Effector memory CD8-positive, alpha-beta T cell (primary cell): ENCODE measurements at regions not wholly inside any gene's neighbourhood (a gene's known extent, or its start where the extent isn't known, plus 50 kb on each side); places are given as distances from the start of the nearest gene placed in this dataset.

Source experiments
- ATAC-seq: fragments of 150-1000 bp; cut with Tn5 transposase; replicated peaks from 2 replicates; pipeline ENCODE4 v1.10.0; 2021; ENCODE audit warnings: mild to moderate bottlenecking, moderate library complexity
- DNase-seq, 3 experiments: peaks; one replicate each; pipeline ENCODE4 v3.0.0; 2021
- H3K27ac Mint-ChIP-seq, 2 donors: one replicate each; pipeline ENCODE4 v1.8.0; 2022; ENCODE audit warnings: mild to moderate bottlenecking in 2 of 2, mixed read lengths in 2 of 2, moderate library complexity in 2 of 2
- H3K27me3 Mint-ChIP-seq, 2 donors: one replicate each; pipeline ENCODE4 v1.8.0; 2022; ENCODE audit warnings: mixed read lengths in 2 of 2
- H3K36me3 Mint-ChIP-seq: one replicate; pipeline ENCODE4 v1.8.0; 2022; ENCODE audit warnings: mild to moderate bottlenecking, moderate library complexity, mixed read lengths; ENCODE audit not compliant: insufficient read depth
- H3K4me1 Mint-ChIP-seq, 2 donors: one replicate each; pipeline ENCODE4 v1.8.0; 2022; ENCODE audit warnings: low read depth in 2 of 2, mixed read lengths in 2 of 2
- H3K4me3 Mint-ChIP-seq, 2 donors: one replicate each; pipeline ENCODE4 v1.8.0; 2022; ENCODE audit warnings: mild to moderate bottlenecking in 2 of 2, mixed read lengths in 2 of 2, moderate library complexity in 2 of 2
- H3K9me3 Mint-ChIP-seq, 2 donors: one replicate each; pipeline ENCODE4 v1.8.0; 2022; ENCODE audit warnings: mixed read lengths in 2 of 2

- Mint-ChIP-seq H3K27me3 (no peaks in the 10 kb centered on the region), H3K4me1 (no peaks in the 10 kb centered on the region), H3K9me3 (peaks cover 11 to 33% of the 10 kb centered on the region in 2 donors), H3K4me3 (no peak overlapping the region), H3K36me3 (no peaks in the 10 kb centered on the region), H3K27ac (no peak overlapping the region)
- ATAC-seq (no peak), DNase-seq (no peak)
Observed at GRCh38 chr1:82299056-82299455, 498.3 kb downstream of the ADGRL2 start.

GRCh38 chr1:82297139-82297896, 496.6 kb downstream of the ADGRL2 start:
- DNase-seq, result no peak
- no peaks in the 10 kb centered on the region for H3K36me3 Mint-ChIP-seq
- no peak for ATAC-seq
- H3K27ac Mint-ChIP-seq, result no peak overlapping the region
- peaks cover 11 to 27% of the 10 kb centered on the region in 2 donors for H3K9me3 Mint-ChIP-seq
- no peaks in the 10 kb centered on the region for H3K27me3 Mint-ChIP-seq
- no peak overlapping the region for H3K4me3 Mint-ChIP-seq
- H3K4me1 Mint-ChIP-seq, result no peaks in the 10 kb centered on the region

- Mint-ChIP-seq H3K4me3 (no peak overlapping the region), H3K9me3 (peaks cover 4 to 9% of the 10 kb centered on the region in 2 donors), H3K4me1 (no peaks in the 10 kb centered on the region), H3K27me3 (no peaks in the 10 kb centered on the region), H3K36me3 (no peaks in the 10 kb centered on the region), H3K27ac (no peak overlapping the region)
- ATAC-seq (no peak), DNase-seq (no peak)
Observed at GRCh38 chr1:82287556-82287955, 486.8 kb downstream of the ADGRL2 start.

- Mint-ChIP-seq H3K27me3 (no peaks in the 10 kb centered on the region), H3K4me3 (no peak overlapping the region), H3K4me1 (no peaks in the 10 kb centered on the region), H3K9me3 (peaks cover 8 to 11% of the 10 kb centered on the region in 2 donors), H3K36me3 (no peaks in the 10 kb centered on the region), H3K27ac (no peak overlapping the region)
- ATAC-seq (no peak), DNase-seq (no peak)
Observed at GRCh38 chr1:82284213-82284612, 483.5 kb downstream of the ADGRL2 start.

GRCh38 chr1:82279241-82279640, 478.5 kb downstream of the ADGRL2 start:
- no peak overlapping the region for H3K4me3 Mint-ChIP-seq
- H3K9me3 Mint-ChIP-seq, result peaks cover 8 to 19% of the 10 kb centered on the region in 2 donors
- ATAC-seq (no peak), DNase-seq (no peak)
- no peaks in the 10 kb centered on the region for H3K4me1 Mint-ChIP-seq
- H3K27me3 Mint-ChIP-seq, result no peaks in the 10 kb centered on the region
- H3K27ac Mint-ChIP-seq, result no peak overlapping the region
- H3K36me3 Mint-ChIP-seq, result no peaks in the 10 kb centered on the region

- no peak for ATAC-seq
Observed at GRCh38 chr1:82273816-82274215, 473.1 kb downstream of the ADGRL2 start.

GRCh38 chr1:82269431-82269830, 468.7 kb downstream of the ADGRL2 start:
- H3K27ac Mint-ChIP-seq, result no peak overlapping the region
- peaks cover 4 to 8% of the 10 kb centered on the region in 2 donors for H3K9me3 Mint-ChIP-seq
- H3K4me1 Mint-ChIP-seq, result no peaks in the 10 kb centered on the region
- ATAC-seq, result no peak
- H3K27me3 Mint-ChIP-seq, result no peaks in the 10 kb centered on the region
- peaks cover 3% of the 10 kb centered on the region for H3K36me3 Mint-ChIP-seq
- DNase-seq, result no peak
- H3K4me3 Mint-ChIP-seq, result no peak overlapping the region

More at GRCh38 chr1:82273816-82274215, 473.1 kb downstream of the ADGRL2 start:
- no peaks in the 10 kb centered on the region for H3K27me3 Mint-ChIP-seq
- H3K4me3 Mint-ChIP-seq, result no peak overlapping the region
- no peak overlapping the region for H3K27ac Mint-ChIP-seq
- no peaks in the 10 kb centered on the region for H3K4me1 Mint-ChIP-seq
- H3K36me3 Mint-ChIP-seq, result no peaks in the 10 kb centered on the region
- H3K9me3 Mint-ChIP-seq, result peaks cover 5 to 8% of the 10 kb centered on the region in 2 donors
- no peak for DNase-seq

GRCh38 chr1:82268826-82269225, 468.1 kb downstream of the ADGRL2 start:
- peaks cover 3 to 8% of the 10 kb centered on the region in 2 donors for H3K9me3 Mint-ChIP-seq
- peaks cover 3% of the 10 kb centered on the region for H3K36me3 Mint-ChIP-seq
- no peaks in the 10 kb centered on the region for H3K27me3 Mint-ChIP-seq
- H3K4me1 Mint-ChIP-seq, result no peaks in the 10 kb centered on the region
- no peak for ATAC-seq
- no peak overlapping the region for H3K4me3 Mint-ChIP-seq
- no peak overlapping the region for H3K27ac Mint-ChIP-seq
- DNase-seq, result no peak

GRCh38 chr1:82266351-82266750, 465.6 kb downstream of the ADGRL2 start:
- Mint-ChIP-seq H3K4me1 (no peaks in the 10 kb centered on the region), H3K9me3 (peaks cover 2 to 8% of the 10 kb centered on the region in 2 donors), H3K4me3 (no peak overlapping the region), H3K27me3 (no peaks in the 10 kb centered on the region), H3K36me3 (peaks cover 3% of the 10 kb centered on the region), H3K27ac (no peak overlapping the region)
- ATAC-seq (no peak), DNase-seq (no peak)

GRCh38 chr1:82265436-82265835, 464.7 kb downstream of the ADGRL2 start:
- Mint-ChIP-seq H3K36me3 (peaks cover 3% of the 10 kb centered on the region), H3K27me3 (no peaks in the 10 kb centered on the region), H3K27ac (no peak overlapping the region), H3K4me1 (no peaks in the 10 kb centered on the region), H3K9me3 (peaks cover 2 to 8% of the 10 kb centered on the region in 2 donors), H3K4me3 (no peak overlapping the region)
- ATAC-seq, result no peak
- DNase-seq, result no peak

GRCh38 chr1:82264802-82265201, 464.1 kb downstream of the ADGRL2 start:
- Mint-ChIP-seq H3K4me1 (no peaks in the 10 kb centered on the region), H3K4me3 (no peak overlapping the region), H3K27ac (no peak overlapping the region), H3K36me3 (peaks cover 3% of the 10 kb centered on the region), H3K27me3 (no peaks in the 10 kb centered on the region), H3K9me3 (peaks cover 2 to 9% of the 10 kb centered on the region in 2 donors)
- ATAC-seq, result no peak
- no peak for DNase-seq

- ATAC-seq (no peak), DNase-seq (no peak)
- Mint-ChIP-seq H3K27me3 (no peaks in the 10 kb centered on the region), H3K4me1 (no peaks in the 10 kb centered on the region), H3K27ac (no peak overlapping the region), H3K4me3 (no peak overlapping the region), H3K9me3 (peaks cover 5 to 19% of the 10 kb centered on the region in 2 donors), H3K36me3 (peaks cover 3% of the 10 kb centered on the region)
Observed at GRCh38 chr1:82263396-82263795, 462.7 kb downstream of the ADGRL2 start.

GRCh38 chr1:82260666-82261065, 459.9 kb downstream of the ADGRL2 start:
- no peaks in the 10 kb centered on the region for H3K4me1 Mint-ChIP-seq
- no peak for DNase-seq
- no peak overlapping the region for H3K4me3 Mint-ChIP-seq
- H3K9me3 Mint-ChIP-seq, result peaks cover 7 to 16% of the 10 kb centered on the region in 2 donors
- no peaks in the 10 kb centered on the region for H3K36me3 Mint-ChIP-seq
- no peak overlapping the region for H3K27ac Mint-ChIP-seq
- no peaks in the 10 kb centered on the region for H3K27me3 Mint-ChIP-seq
- ATAC-seq, result no peak

- H3K4me3 Mint-ChIP-seq, result no peak overlapping the region
- H3K9me3 Mint-ChIP-seq, result peaks cover 7 to 16% of the 10 kb centered on the region in 2 donors
- ATAC-seq, result no peak
- no peaks in the 10 kb centered on the region for H3K27me3 Mint-ChIP-seq
- no peaks in the 10 kb centered on the region for H3K36me3 Mint-ChIP-seq
- H3K27ac Mint-ChIP-seq, result no peak overlapping the region
- H3K4me1 Mint-ChIP-seq, result no peaks in the 10 kb centered on the region
- no peak for DNase-seq
Observed at GRCh38 chr1:82260051-82260450, 459.3 kb downstream of the ADGRL2 start.
